PFSK-1 (cell line): ENCODE measurements at regions not wholly inside any gene's neighbourhood (a gene's known extent, or its start where the extent isn't known, plus 50 kb on each side); places are given as distances from the start of the nearest gene placed in this dataset.

Experiments used
- POLR2AphosphoS5 ChIP-seq: IDR thresholded peaks from 2 replicates; pipeline ENCODE4 v1.6.1; 2012; ENCODE audit warnings: low read depth, mild to moderate bottlenecking, control low read depth, low read length, moderate library complexity
- REST ChIP-seq, 2 experiments: IDR thresholded peaks; 2 replicates each; pipeline versions ENCODE4 v1.6.1 to v1.8.0; 2011 to 2012; ENCODE audit warnings: low read depth in 2 of 2, low read length in 2 of 2, control low read depth in 1 of 2, inconsistent platforms in 1 of 2, mild to moderate bottlenecking in 1 of 2, moderate library complexity in 1 of 2; ENCODE audit not compliant: insufficient read depth in 1 of 2
- SIN3A ChIP-seq: IDR thresholded peaks from 2 replicates; pipeline ENCODE4 v1.6.1; 2012; ENCODE audit warnings: mild to moderate bottlenecking, low read length, moderate library complexity, borderline replicate concordance; ENCODE audit not compliant: insufficient read depth
- TAF1 ChIP-seq: IDR thresholded peaks from 2 replicates; pipeline ENCODE4 v1.6.1; 2012; ENCODE audit warnings: low read length, control low read depth, borderline replicate concordance; ENCODE audit not compliant: insufficient read depth

GRCh38 chr17:69606142-69606800 is 191.8 kb downstream of the MAP2K6 start:
- TF ChIP-seq TAF1 (no peak), REST (IDR thresholded peaks at IDR 0.05; ENCODE audit: insufficient read depth in 1 of 2, low read depth in 2 of 2, low read length in 2 of 2) (no peak), POLR2AphosphoS5 (no peak), SIN3A (no peak)
